ENCODE measurements at regions not wholly inside any gene's neighbourhood (a gene's known extent, or its start where the extent isn't known, plus 50 kb on each side); places are given as distances from the start of the nearest gene placed in this dataset.

DNA sequence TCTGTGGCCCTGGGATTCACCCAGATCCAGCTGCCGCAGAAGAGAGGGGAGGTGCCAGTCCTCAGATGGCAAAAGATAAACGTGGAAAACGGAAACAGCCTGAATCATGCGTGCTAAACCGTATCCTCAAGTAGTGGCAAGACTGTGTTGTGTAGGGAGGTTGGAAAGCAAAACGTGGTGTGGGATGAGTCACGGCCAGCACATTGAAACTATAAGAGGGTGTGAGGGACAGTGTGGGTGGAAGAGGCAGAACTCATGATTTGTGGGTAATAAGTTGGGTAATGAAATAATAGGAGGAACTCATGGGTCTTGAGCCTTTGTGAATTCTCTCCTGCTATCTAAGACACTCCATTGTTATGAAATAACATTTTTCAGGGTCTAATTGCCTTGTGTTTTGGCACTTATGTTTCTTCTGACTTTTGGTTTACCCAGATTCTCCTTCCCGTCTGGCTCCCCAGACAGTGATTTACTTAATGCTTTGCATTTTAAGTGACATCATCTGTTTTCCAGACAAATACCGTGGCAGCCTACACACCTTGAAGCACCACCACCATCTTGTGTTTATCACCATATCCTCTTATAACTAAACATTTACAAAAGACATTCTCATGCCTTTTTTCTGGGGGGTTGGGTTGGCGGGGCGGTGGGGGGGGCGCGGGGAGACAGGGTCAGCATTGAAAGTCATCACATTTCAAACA, 62.3 kb upstream of the PTCSC3 start:
- Histone ChIP-seq H3K4me1 (ENCODE audit: control insufficient read depth in 1 of 2, insufficient read depth in 2 of 2, low read depth in 1 of 2, low read length in 1 of 2) (no peaks in the 10 kb centered on the region), H3F3A (replicated peaks; ENCODE audit: insufficient read depth) (no peaks in the 10 kb centered on the region), H3K27ac (ENCODE audit: low read depth in 2 of 2, low read length in 1 of 2) (no peak overlapping the region), H3K4me2 (0 out of 2 replicates have a peak overlapping the region, but pooled peaks have one; percentile 12), H3K9ac (no peak overlapping the region), H2AFZ (ENCODE audit: low read depth) (no peak overlapping the region), H3K27me3 (ENCODE audit: insufficient read depth) (peaks cover 13% of the 10 kb centered on the region; the same call in 1 of the 2 replicates), H3K4me3 (ENCODE audit: low read depth in 2 of 2, low read length in 1 of 2) (no peak overlapping the region; a peak in 1 of 4 replicates), H4K20me1 (ENCODE audit: insufficient read depth) (no peaks in the 10 kb centered on the region), H3K9me2 (no peaks in the 10 kb centered on the region), H3K79me2 (ENCODE audit: insufficient read depth) (no peaks in the 10 kb centered on the region), H3K36me3 (replicated peaks in 1 of 2; ENCODE audit: control insufficient read depth in 1 of 2, insufficient read depth in 2 of 2, low read length in 1 of 2) (no peaks in the 10 kb centered on the region), H3K9me3 (no peaks in the 10 kb centered on the region)
- TF ChIP-seq FOXJ3 (CRISPR knock-in tag; IDR thresholded peaks at IDR 0.05) (no peak), SIN3A (IDR thresholded peaks at IDR 0.05; ENCODE audit: borderline replicate concordance, low read depth, low read length) (no peak), TCF12 (IDR thresholded peaks at IDR 0.05) (no peak), RCOR1 (IDR thresholded peaks at IDR 0.05; ENCODE audit: low read length) (no peak)
- TF ChIP-seq, protein P1, sequence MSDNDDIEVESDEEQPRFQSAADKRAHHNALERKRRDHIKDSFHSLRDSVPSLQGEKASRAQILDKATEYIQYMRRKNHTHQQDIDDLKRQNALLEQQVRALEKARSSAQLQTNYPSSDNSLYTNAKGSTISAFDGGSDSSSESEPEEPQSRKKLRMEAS (IDR thresholded peaks at IDR 0.05; ENCODE audit: low read depth), result no peak
- TF ChIP-seq, protein P2, sequence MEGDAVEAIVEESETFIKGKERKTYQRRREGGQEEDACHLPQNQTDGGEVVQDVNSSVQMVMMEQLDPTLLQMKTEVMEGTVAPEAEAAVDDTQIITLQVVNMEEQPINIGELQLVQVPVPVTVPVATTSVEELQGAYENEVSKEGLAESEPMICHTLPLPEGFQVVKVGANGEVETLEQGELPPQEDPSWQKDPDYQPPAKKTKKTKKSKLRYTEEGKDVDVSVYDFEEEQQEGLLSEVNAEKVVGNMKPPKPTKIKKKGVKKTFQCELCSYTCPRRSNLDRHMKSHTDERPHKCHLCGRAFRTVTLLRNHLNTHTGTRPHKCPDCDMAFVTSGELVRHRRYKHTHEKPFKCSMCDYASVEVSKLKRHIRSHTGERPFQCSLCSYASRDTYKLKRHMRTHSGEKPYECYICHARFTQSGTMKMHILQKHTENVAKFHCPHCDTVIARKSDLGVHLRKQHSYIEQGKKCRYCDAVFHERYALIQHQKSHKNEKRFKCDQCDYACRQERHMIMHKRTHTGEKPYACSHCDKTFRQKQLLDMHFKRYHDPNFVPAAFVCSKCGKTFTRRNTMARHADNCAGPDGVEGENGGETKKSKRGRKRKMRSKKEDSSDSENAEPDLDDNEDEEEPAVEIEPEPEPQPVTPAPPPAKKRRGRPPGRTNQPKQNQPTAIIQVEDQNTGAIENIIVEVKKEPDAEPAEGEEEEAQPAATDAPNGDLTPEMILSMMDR (IDR thresholded peaks at IDR 0.05), result no peak
- ChIA-PET POLR2A (no interaction called here), CTCF (no interaction called here)
- DNase-seq, result no peak
- WGBS (ENCODE audit: low lambda C conversion rate), result 4% methylated on average over 13 of the region's 13 CpGs

DNA sequence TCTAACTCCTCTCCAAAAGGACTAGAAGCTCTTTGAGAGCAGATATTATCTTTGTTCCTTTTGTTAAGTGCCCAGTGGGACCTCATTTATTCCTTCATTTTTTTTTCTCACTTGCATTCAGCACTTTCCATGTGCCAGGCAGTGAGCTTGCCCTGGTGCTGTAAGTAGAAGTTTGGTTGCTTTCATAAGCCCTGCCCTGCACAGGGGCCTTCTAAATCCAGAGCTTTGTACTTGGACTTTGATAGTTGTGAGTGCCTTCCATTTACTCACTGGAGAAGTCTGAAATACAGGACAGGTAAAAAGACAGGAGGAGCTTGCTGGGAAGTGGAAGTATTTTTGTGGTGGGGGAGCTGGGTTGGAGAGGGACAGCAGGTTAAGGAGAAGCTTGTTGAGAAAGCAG, 56.7 kb upstream of the PTCSC3 start:
- H3K9me3 ChIP-seq, result no peaks in the 10 kb centered on the region
- H2AFZ ChIP-seq (ENCODE audit: low read depth), result no peak overlapping the region
- H3K9me2 ChIP-seq, result no peaks in the 10 kb centered on the region
- no peaks in the 10 kb centered on the region for H3K79me2 ChIP-seq (ENCODE audit: insufficient read depth)
- H3K4me3 ChIP-seq (ENCODE audit: low read depth in 2 of 2, low read length in 1 of 2), result no peak overlapping the region
- H4K20me1 ChIP-seq (ENCODE audit: insufficient read depth), result no peaks in the 10 kb centered on the region
- H3F3A ChIP-seq (replicated peaks; ENCODE audit: insufficient read depth), result no peaks in the 10 kb centered on the region
- no peaks in the 10 kb centered on the region for H3K36me3 ChIP-seq (replicated peaks in 1 of 2; ENCODE audit: control insufficient read depth in 1 of 2, insufficient read depth in 2 of 2, low read length in 1 of 2)
- POLR2A ChIA-PET, result no interaction called here
- H3K4me2 ChIP-seq, result no peak overlapping the region
- peaks cover 4% of the 10 kb centered on the region; the same call in 1 of the 2 replicates for H3K27me3 ChIP-seq (ENCODE audit: insufficient read depth)
- H3K4me1 ChIP-seq (ENCODE audit: control insufficient read depth in 1 of 2, insufficient read depth in 2 of 2, low read depth in 1 of 2, low read length in 1 of 2), result no peaks in the 10 kb centered on the region
- H3K27ac ChIP-seq (ENCODE audit: low read depth in 2 of 2, low read length in 1 of 2), result no peak overlapping the region
- TF ChIP-seq, protein P3, sequence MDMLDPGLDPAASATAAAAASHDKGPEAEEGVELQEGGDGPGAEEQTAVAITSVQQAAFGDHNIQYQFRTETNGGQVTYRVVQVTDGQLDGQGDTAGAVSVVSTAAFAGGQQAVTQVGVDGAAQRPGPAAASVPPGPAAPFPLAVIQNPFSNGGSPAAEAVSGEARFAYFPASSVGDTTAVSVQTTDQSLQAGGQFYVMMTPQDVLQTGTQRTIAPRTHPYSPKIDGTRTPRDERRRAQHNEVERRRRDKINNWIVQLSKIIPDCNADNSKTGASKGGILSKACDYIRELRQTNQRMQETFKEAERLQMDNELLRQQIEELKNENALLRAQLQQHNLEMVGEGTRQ (IDR thresholded peaks at IDR 0.05; ENCODE audit: borderline replicate concordance, low read depth, low read length), result no peak
- TF ChIP-seq EP300 (IDR thresholded peaks at IDR 0.05; ENCODE audit: borderline replicate concordance in 1 of 2, low read depth in 1 of 2, low read length in 1 of 2) (no peak), POLR2AphosphoS5 (IDR thresholded peaks at IDR 0.05; ENCODE audit: low read depth, low read length) (no peak), YY1 (IDR thresholded peaks at IDR 0.05; ENCODE audit: low read depth) (no peak), TCF12 (IDR thresholded peaks at IDR 0.05) (no peak), ELF1 (IDR thresholded peaks at IDR 0.05) (no peak), EZH2phosphoT487 (IDR thresholded peaks at IDR 0.05; ENCODE audit: borderline replicate concordance, low read depth) (no peak), GABPA (IDR thresholded peaks at IDR 0.05; ENCODE audit: low read depth) (no peak), FOXM1 (IDR thresholded peaks at IDR 0.05; ENCODE audit: low read depth) (no peak), RCOR1 (IDR thresholded peaks at IDR 0.05; ENCODE audit: low read length) (no peak)
- TF ChIP-seq, protein P4, sequence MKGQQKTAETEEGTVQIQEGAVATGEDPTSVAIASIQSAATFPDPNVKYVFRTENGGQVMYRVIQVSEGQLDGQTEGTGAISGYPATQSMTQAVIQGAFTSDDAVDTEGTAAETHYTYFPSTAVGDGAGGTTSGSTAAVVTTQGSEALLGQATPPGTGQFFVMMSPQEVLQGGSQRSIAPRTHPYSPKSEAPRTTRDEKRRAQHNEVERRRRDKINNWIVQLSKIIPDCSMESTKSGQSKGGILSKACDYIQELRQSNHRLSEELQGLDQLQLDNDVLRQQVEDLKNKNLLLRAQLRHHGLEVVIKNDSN (IDR thresholded peaks at IDR 0.05; ENCODE audit: borderline replicate concordance, low read depth), result no peak
- TF ChIP-seq, protein P2 (IDR thresholded peaks at IDR 0.05), result no peak
- TF ChIP-seq, protein P5, sequence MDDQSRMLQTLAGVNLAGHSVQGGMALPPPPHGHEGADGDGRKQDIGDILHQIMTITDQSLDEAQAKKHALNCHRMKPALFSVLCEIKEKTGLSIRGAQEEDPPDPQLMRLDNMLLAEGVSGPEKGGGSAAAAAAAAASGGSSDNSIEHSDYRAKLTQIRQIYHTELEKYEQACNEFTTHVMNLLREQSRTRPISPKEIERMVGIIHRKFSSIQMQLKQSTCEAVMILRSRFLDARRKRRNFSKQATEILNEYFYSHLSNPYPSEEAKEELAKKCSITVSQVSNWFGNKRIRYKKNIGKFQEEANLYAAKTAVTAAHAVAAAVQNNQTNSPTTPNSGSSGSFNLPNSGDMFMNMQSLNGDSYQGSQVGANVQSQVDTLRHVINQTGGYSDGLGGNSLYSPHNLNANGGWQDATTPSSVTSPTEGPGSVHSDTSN (IDR thresholded peaks at IDR 0.05), result no peak
- no peak for DNase-seq
- H3K9ac ChIP-seq, result no peak overlapping the region
- CTCF ChIA-PET, result interaction anchor here (0.9 to 2.1 kb wide), 2 partner anchors 140 to 163 kb away, joined by 4 to 6 read pairs; no protein-coding TSS in a partner anchor
